ENCODE measurements at regions not wholly inside any gene's neighbourhood (a gene's known extent, or its start where the extent isn't known, plus 50 kb on each side); places are given as distances from the start of the nearest gene placed in this dataset.

GRCh38 chr5:39740404-39740803 lies 315.6 kb upstream of the DAB2 start:
- Histone ChIP-seq H4K20me1 (ENCODE audit: insufficient read depth, low read length) (no peaks in the 10 kb centered on the region), H3K27me3 (replicated peaks; ENCODE audit: insufficient read depth, low read length) (no peaks in the 10 kb centered on the region), H3K9ac (ENCODE audit: low read length) (no peak overlapping the region), H2AFZ (ENCODE audit: low read length) (no peak overlapping the region), H3K4me1 (ENCODE audit: low read length) (no peaks in the 10 kb centered on the region), H3K79me2 (ENCODE audit: low read length) (no peaks in the 10 kb centered on the region), H3K9me3 (replicated peaks; ENCODE audit: insufficient read depth, low read length) (no peaks in the 10 kb centered on the region), H3K4me2 (ENCODE audit: low read depth, low read length) (no peak overlapping the region), H3K4me3 (ENCODE audit: low read length) (no peak overlapping the region), H3F3A (ENCODE audit: insufficient read depth, low read length) (no peaks in the 10 kb centered on the region), H3K27ac (ENCODE audit: low read length) (no peak overlapping the region), H3K36me3 (replicated peaks; ENCODE audit: insufficient read depth, low read length) (no peaks in the 10 kb centered on the region), H3K9me2 (replicated peaks; ENCODE audit: insufficient read depth, low read length) (peaks cover 2% of the 10 kb centered on the region; the same call in 1 of the 2 replicates)
- TF ChIP-seq CTCF (IDR thresholded peaks at IDR 0.05; ENCODE audit: low read length) (no peak), EZH2 (optimal IDR thresholded peaks at IDR 0.05; ENCODE audit: low read depth, low read length) (no peak), EZH2phosphoT487 (IDR thresholded peaks at IDR 0.05; ENCODE audit: low read length) (no peak)
- no peak for DNase-seq

- H3K4me3 ChIP-seq (ENCODE audit: low read length), result no peak overlapping the region
- no peak overlapping the region for H2AFZ ChIP-seq (ENCODE audit: low read length)
- H3F3A ChIP-seq (ENCODE audit: insufficient read depth, low read length), result no peaks in the 10 kb centered on the region
- no peak overlapping the region for H3K27ac ChIP-seq (ENCODE audit: low read length)
- H3K9ac ChIP-seq (ENCODE audit: low read length), result no peak overlapping the region
- no peaks in the 10 kb centered on the region for H3K36me3 ChIP-seq (replicated peaks; ENCODE audit: insufficient read depth, low read length)
- H3K9me2 ChIP-seq (replicated peaks; ENCODE audit: insufficient read depth, low read length), result no peaks in the 10 kb centered on the region
- TF ChIP-seq EZH2 (optimal IDR thresholded peaks at IDR 0.05; ENCODE audit: low read depth, low read length) (no peak), EZH2phosphoT487 (IDR thresholded peaks at IDR 0.05; ENCODE audit: low read length) (no peak), CTCF (IDR thresholded peaks at IDR 0.05; ENCODE audit: low read length) (no peak)
- H3K79me2 ChIP-seq (ENCODE audit: low read length), result no peaks in the 10 kb centered on the region
- DNase-seq, result no peak
- no peaks in the 10 kb centered on the region for H3K27me3 ChIP-seq (replicated peaks; ENCODE audit: insufficient read depth, low read length)
- no peak overlapping the region for H3K4me2 ChIP-seq (ENCODE audit: low read depth, low read length)
- no peaks in the 10 kb centered on the region for H3K9me3 ChIP-seq (replicated peaks; ENCODE audit: insufficient read depth, low read length)
- H4K20me1 ChIP-seq (ENCODE audit: insufficient read depth, low read length), result no peaks in the 10 kb centered on the region
- no peaks in the 10 kb centered on the region for H3K4me1 ChIP-seq (ENCODE audit: low read length)
Observed at GRCh38 chr5:39732166-39732565, 307.4 kb upstream of the DAB2 start.

GRCh38 chr5:39730699-39731098 lies 305.9 kb upstream of the DAB2 start:
- Histone ChIP-seq H3K79me2 (ENCODE audit: low read length) (no peaks in the 10 kb centered on the region), H3K36me3 (replicated peaks; ENCODE audit: insufficient read depth, low read length) (no peaks in the 10 kb centered on the region), H3K9me3 (replicated peaks; ENCODE audit: insufficient read depth, low read length) (no peaks in the 10 kb centered on the region), H4K20me1 (ENCODE audit: insufficient read depth, low read length) (no peaks in the 10 kb centered on the region), H3F3A (ENCODE audit: insufficient read depth, low read length) (no peaks in the 10 kb centered on the region), H3K4me2 (ENCODE audit: low read depth, low read length) (no peak overlapping the region), H3K27ac (ENCODE audit: low read length) (no peak overlapping the region), H3K4me1 (ENCODE audit: low read length) (no peaks in the 10 kb centered on the region), H3K9ac (ENCODE audit: low read length) (no peak overlapping the region), H2AFZ (ENCODE audit: low read length) (no peak overlapping the region), H3K4me3 (ENCODE audit: low read length) (no peak overlapping the region), H3K27me3 (replicated peaks; ENCODE audit: insufficient read depth, low read length) (no peaks in the 10 kb centered on the region), H3K9me2 (replicated peaks; ENCODE audit: insufficient read depth, low read length) (no peaks in the 10 kb centered on the region)
- TF ChIP-seq CTCF (IDR thresholded peaks at IDR 0.05; ENCODE audit: low read length) (no peak), EZH2phosphoT487 (IDR thresholded peaks at IDR 0.05; ENCODE audit: low read length) (no peak), EZH2 (optimal IDR thresholded peaks at IDR 0.05; ENCODE audit: low read depth, low read length) (no peak)
- no peak for DNase-seq

Measured in MM.1S (cell line).